Stimulated activated CD4-positive, alpha-beta T cell treated with anti-CD3 and anti-CD28 coated beads, Interleukin-15, amount 100 ng/mL, for 24 hours (primary cell): ENCODE measurements at regions not wholly inside any gene's neighbourhood (a gene's known extent, or its start where the extent isn't known, plus 50 kb on each side); places are given as distances from the start of the nearest gene placed in this dataset.

ENCODE experiments used
- DNase-seq: peaks from one replicate; pipeline ENCODE4 v3.0.0-alpha.2; 2020

DNA sequence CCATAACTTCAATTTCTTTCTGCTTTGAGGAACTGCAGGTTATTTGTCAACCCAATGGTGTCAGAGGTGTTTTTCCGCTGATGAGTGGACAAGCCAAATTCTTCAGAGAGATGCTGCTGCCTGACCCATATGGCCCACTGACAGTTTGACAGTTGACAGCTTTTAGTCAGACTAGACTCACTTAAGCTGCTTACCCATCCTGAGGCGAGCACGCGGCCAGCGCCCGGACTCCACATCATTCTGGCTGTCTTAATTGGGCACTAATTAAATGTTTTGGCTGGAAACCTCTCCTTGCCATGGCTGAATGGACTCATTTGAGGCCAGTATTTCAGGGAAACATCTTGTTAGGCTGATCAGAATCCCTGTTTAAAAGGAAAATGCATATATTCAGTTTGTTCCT is 316.1 kb upstream of the FANCL start:
- no peak for DNase-seq

DNA sequence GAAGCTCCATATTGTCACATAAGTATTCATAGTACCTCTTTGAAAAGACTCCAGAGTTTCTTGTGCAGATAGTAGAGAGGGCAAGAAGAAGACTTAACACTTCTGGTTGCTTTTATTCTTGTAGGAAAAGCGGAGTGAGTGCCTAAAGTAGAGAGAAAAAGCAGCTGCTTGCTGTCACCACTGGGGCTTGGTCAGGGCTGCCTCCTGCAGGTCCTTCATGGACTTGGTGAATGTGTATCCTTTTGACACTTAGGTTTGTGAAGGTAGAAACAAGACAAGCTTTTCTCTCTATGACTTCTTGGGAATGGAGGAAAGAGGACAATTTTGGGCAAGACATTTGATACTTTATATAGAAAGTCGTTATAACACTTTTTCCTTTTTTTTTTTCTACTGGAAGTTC is 312.8 kb upstream of the FANCL start:
- no peak for DNase-seq

DNA sequence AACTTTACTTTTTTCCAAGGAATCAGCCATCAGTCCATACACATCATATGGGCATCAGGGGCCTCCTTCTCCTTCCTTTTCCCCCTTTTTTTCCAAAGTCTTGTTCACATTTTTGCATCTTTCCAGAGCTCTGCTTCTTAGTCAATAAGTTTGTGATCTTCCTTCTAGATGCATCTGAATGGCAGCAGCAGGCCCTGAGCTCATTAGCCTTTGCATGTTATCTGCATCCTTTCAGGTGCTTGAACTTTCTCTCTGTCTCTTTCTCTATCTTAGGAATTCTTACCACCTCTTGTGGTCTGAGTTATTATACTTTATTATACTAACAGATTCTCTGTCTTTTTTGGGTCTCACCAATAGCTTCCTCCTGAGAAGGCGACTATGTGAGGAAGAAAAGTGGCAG is 312.4 kb upstream of the FANCL start:
- no peak for DNase-seq

- DNase-seq = no peak
Measured at GRCh38 chr2:58545300-58546280, 304.5 kb upstream of the FANCL start.

DNA sequence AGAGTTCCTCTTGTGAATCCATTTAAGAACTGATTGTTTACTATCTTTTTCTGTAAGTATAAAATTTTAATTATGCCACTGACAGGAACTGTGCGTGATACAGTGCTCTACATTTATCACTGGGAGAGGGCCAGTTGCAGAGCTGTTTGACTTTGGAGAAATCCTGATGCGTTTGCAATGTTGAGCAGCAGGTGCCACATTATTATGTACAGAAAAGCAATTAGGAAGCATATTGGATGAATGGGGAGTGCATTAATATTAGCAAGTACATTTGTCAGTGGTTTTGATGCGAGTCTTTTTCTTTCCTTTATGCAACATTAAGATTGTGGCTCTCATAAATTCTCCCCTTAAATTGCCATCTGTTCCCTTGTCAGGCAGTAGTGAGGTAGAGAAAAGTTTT is 302.3 kb upstream of the FANCL start:
- no peak for DNase-seq

DNA sequence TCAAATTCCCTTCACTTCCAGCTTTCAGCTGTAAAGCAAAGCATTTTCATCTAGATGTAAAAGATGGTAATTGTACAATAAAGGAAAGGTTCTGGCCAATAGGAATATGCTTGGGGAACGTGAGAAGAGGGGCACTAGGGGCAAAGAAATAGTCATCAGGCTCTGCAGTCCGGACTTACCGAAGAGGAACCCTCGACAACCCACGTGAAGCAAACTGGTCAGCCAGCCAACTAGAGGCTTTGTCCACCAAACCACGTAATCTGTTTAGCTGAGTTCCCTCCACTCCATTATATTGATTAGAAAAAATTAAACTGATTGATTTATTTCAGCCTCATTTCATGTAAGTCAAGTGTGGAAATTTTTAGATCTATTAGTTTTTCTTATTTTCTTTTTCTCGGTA is 300.4 kb upstream of the FANCL start:
- no peak for DNase-seq

DNA sequence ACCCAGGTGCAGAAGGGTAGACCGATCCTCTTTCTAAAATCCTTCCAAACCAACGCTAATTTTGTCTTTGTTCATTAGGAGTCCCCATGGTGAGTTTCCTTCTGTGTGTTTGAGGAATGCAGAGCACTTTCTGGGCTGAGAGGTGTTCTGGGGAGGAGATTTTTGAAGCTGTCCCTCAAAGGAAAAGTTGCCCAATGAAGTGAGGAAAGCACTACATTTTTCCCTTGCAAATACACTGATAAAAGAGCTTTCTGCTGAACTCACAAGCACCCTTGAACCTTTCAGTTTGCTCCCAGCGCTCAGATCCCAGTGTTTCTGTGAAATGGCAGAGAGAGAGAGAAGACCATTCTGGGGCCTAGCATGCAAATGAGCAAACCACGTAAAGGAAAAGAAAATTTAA is 299.6 kb upstream of the FANCL start:
- no peak for DNase-seq

- DNase-seq = no peak
Measured at GRCh38 chr2:58539973-58540372, 298.8 kb upstream of the FANCL start.

GRCh38 chr2:58535990-58536389 is 294.9 kb upstream of the FANCL start:
- DNase-seq = no peak

- no peak for DNase-seq
Measured at GRCh38 chr2:58535182-58535581, 294.1 kb upstream of the FANCL start.

DNA sequence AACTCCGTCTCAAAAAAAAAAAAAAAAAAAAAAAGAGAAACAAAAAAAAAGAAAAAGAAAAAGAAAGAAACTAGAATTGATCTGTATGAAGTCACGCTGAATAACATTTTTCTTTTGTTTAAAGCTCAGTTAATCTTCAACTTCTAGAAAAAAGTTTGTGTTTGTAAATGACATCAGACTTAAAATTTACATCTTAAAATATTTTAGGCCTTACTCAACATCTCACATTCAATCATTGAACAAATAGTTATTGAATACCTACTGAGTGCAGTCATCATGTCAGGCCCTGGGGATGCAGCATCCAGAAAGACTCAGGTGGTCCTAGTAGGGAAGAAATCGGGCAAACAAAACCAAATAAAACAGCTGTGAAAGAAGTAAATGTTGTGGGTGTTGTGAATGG is 292.3 kb upstream of the FANCL start:
- DNase-seq = no peak

DNA sequence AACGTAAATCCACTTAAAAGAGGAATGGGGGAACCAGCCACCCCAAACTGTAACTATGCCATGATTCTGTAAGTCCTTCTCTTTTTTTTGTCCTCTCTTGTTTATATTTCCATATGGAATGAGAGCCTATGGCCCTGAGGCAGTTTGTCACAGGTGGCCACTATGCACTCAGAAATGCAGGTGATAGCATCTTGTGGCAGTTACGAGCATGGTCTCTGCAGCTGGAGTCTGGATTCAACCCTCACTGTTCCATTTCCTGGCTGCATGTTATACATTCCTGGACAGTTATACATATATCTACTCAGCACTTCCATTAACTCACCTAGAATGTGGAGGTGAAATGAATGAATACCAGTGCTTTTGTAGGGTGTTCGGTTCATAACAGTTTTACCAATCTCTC is 291.5 kb upstream of the FANCL start:
- no peak for DNase-seq

- DNase-seq = no peak
Measured at GRCh38 chr2:58527647-58528046, 286.5 kb upstream of the FANCL start.

- DNase-seq = no peak
Measured at GRCh38 chr2:58521803-58522554, 280.9 kb upstream of the FANCL start.

GRCh38 chr2:58520903-58521302 is 279.8 kb upstream of the FANCL start:
- no peak for DNase-seq

GRCh38 chr2:58517881-58518280 is 276.8 kb upstream of the FANCL start:
- DNase-seq = no peak

DNA sequence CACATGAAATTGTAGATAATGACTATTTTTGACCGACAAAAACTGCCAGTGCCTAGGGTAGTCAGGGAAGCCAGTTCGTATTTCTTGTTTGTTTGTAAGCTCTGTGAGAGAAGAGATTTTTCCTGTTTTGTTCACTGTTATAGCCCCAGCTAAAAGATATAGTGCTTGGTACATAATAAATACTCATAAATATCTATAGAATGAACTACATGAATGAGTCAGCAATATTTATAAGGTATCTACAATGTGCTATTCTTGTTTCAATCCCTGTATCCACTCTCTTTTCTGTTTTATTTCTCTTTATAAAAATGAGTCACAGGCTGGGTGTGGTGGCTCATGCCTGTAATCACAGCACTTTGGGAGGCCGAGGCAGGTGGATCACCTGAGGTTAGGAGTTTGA is 275.6 kb upstream of the FANCL start:
- no peak for DNase-seq

- DNase-seq = no peak
Measured at GRCh38 chr2:58515827-58516573, 274.9 kb upstream of the FANCL start.

DNA sequence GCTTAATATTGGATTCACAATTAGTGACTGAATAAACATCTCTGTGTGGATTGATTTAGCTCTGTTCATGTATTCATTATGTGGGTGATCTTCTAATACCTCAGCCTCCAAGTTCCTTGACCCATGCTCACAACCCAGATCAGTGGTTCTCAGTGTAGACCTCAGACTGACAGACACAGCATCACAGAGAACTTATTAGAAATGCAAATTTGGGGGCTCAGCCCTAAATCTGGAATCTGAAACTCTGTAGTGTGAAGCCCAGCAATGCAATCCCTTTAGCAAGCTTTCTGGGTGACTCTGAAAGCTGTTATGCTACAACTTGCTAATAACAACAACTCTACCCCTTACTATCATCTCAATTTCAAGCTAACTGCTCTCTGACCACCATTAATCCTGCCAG is 273.1 kb upstream of the FANCL start:
- DNase-seq = no peak

DNA sequence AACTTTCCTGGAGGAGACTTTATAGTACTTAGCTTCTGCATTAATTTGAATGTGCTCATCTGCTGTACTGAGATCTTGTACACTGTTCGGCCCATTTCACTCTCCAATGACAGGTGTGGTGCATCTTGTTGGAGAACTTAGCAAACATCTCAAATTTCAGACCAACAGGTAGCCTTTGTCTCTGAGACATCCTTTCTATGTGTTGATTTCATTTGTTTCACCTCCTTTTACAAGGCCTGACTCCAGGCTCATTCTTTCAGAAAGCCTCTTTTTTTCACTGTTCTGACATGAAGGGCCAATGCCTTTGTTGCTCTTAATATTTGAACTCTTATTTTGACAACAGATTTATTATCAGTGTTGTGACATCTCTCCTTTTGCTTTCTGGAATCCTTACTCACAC is 271.8 kb upstream of the FANCL start:
- DNase-seq = no peak

DNA sequence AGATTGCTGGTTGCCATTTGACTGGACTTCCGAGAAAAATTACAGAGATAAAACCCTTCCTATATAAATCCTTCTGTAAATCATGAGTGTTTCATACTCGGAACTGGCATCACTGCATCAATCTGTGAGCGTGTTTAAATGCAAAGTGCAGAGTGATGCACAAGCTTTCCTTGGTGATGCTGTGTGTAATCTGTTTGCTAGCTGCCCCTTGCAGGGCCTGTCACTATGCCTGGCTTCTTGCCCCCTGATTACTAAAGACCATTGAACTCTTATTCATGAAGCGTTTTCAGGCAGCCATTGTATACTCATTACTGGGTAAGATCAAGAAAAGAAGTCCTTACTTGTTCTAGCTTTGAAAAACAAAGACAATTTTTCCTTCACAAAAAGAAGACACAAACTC is 266.9 kb upstream of the FANCL start:
- DNase-seq = no peak

GRCh38 chr2:58503918-58504317 is 262.8 kb upstream of the FANCL start:
- DNase-seq = no peak

- no peak for DNase-seq
Measured at GRCh38 chr2:58502931-58503330, 261.8 kb upstream of the FANCL start.
